ENCODE measurements at regions not wholly inside any gene's neighbourhood (a gene's known extent, or its start where the extent isn't known, plus 50 kb on each side); places are given as distances from the start of the nearest gene placed in this dataset.

DNA sequence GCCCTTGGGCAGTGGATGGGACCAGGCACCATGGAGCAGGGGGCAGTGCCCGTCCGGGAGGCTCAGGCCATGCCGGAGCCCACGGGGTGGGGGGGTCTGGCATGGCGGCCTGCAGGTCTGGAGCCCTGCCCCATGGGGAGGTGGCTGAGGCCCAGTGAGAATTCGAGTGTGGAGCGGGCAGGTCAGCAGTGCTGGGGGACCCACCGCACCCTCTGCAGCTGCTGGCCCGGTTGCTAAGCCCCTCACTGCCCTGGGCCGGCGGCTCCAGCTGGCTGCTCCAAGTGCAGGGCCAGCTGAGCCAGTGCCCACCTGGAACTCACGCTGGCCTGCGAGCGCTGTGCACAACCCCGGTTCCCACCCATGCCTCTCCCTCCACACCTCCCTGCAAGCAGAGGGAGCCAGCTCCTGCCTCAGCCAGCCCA lies 1157.9 kb upstream of the ADGRL3 start:
- Histone ChIP-seq H2BK12ac (ENCODE audit: insufficient read length, low read depth, low read length) (no peak overlapping the region), H3K79me1 (ENCODE audit: insufficient read depth, low read depth, low read length, poor library complexity, severe bottlenecking) (no peaks in the 10 kb centered on the region), H3K14ac (ENCODE audit: insufficient read depth, low read length) (no peak overlapping the region), H3K4ac (ENCODE audit: low read depth, low read length) (no peak overlapping the region), H3K27me3 (ENCODE audit: insufficient read depth, low read length) (no peaks in the 10 kb centered on the region), H4K5ac (ENCODE audit: insufficient read length, low read depth, low read length) (no peak overlapping the region), H3K23ac (ENCODE audit: insufficient read length, low read depth, low read length) (no peak overlapping the region), H2AFZ (ENCODE audit: low read length) (no peak overlapping the region), H3K27ac (ENCODE audit: insufficient read length, low read depth, low read length) (no peak overlapping the region), H3T11ph (ENCODE audit: low read length) (no peak overlapping the region), H3K4me1 (ENCODE audit: insufficient read depth, low read length) (no peaks in the 10 kb centered on the region), H3K79me2 (ENCODE audit: insufficient read depth, low read length) (no peaks in the 10 kb centered on the region), H2BK15ac (ENCODE audit: low read depth, low read length) (no peak overlapping the region), H2AK5ac (ENCODE audit: insufficient read length, low read length) (no peak overlapping the region), H4K91ac (ENCODE audit: insufficient read length, low read depth, low read length) (no peak overlapping the region), H4K8ac (replicated peaks; ENCODE audit: insufficient read length, low read depth, low read length) (no peak overlapping the region), H3K23me2 (ENCODE audit: insufficient read length, low read depth, low read length, poor library complexity, severe bottlenecking) (no peaks in the 10 kb centered on the region), H3K9ac (ENCODE audit: extremely low read depth, insufficient read length, low read length) (no peak overlapping the region), H3K9me3 (ENCODE audit: control insufficient read depth, low read depth, low read length) (no peaks in the 10 kb centered on the region), H2BK120ac (ENCODE audit: low read depth, low read length, poor library complexity, severe bottlenecking) (no peak overlapping the region), H3K18ac (ENCODE audit: insufficient read length, low read depth, low read length) (no peak overlapping the region), H2BK5ac (ENCODE audit: insufficient read length, low read length) (no peak overlapping the region), H2BK20ac (ENCODE audit: low read depth, low read length, poor library complexity, severe bottlenecking) (no peak overlapping the region), H3K56ac (ENCODE audit: insufficient read length, low read depth, low read length) (no peak overlapping the region), H3K4me2 (ENCODE audit: insufficient read depth, insufficient read length, low read length) (no peak overlapping the region), H4K20me1 (ENCODE audit: control insufficient read depth, insufficient read depth, insufficient read length) (no peaks in the 10 kb centered on the region)
- TF ChIP-seq, protein P1, sequence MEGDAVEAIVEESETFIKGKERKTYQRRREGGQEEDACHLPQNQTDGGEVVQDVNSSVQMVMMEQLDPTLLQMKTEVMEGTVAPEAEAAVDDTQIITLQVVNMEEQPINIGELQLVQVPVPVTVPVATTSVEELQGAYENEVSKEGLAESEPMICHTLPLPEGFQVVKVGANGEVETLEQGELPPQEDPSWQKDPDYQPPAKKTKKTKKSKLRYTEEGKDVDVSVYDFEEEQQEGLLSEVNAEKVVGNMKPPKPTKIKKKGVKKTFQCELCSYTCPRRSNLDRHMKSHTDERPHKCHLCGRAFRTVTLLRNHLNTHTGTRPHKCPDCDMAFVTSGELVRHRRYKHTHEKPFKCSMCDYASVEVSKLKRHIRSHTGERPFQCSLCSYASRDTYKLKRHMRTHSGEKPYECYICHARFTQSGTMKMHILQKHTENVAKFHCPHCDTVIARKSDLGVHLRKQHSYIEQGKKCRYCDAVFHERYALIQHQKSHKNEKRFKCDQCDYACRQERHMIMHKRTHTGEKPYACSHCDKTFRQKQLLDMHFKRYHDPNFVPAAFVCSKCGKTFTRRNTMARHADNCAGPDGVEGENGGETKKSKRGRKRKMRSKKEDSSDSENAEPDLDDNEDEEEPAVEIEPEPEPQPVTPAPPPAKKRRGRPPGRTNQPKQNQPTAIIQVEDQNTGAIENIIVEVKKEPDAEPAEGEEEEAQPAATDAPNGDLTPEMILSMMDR (conservative IDR thresholded peaks at IDR 0.05) = no peak
- Mint-ChIP-seq H3K4me1 (no peaks in the 10 kb centered on the region), H3K4me3 (no peak overlapping the region), H3K27ac (no peak overlapping the region), H3K27me3 (ENCODE audit: low read depth) (no peaks in the 10 kb centered on the region), H3K36me3 (ENCODE audit: insufficient read depth in 1 of 3, low read depth in 3 of 3) (peaks cover 4 to 6% (median 5%) of the 10 kb centered on the region in 3 experiments; a peak in 4 of 7 replicates), H3K9me3 (peaks cover 0 to 10% of the 10 kb centered on the region in 2 experiments; a peak in 4 of 5 replicates)
- no CpG with 5 or more reads among the region's 15 CpGs for WGBS (ENCODE audit: extremely low coverage, insufficient read length, low lambda C conversion rate)
- DNase-seq = no peak

Data from H9 (cell line).